Medulla oblongata (tissue), 1 donor: ENCODE measurements at regions not wholly inside any gene's neighbourhood (a gene's known extent, or its start where the extent isn't known, plus 50 kb on each side); places are given as distances from the start of the nearest gene placed in this dataset.
A peak's percentile ranks its signal among the peaks of the same experiment; 100 is the strongest.

Source experiments
- DNase-seq: peaks from one replicate; pipeline ENCODE4 v3.0.0-alpha.2; 2015; ENCODE audit errors: extremely low spot score

GRCh38 chr2:236717120-236717519 is 147.5 kb downstream of the ACKR3 start:
- DNase-seq = no peak

- DNase-seq = no peak
Observed at GRCh38 chr2:236717729-236718128, 148.1 kb downstream of the ACKR3 start.

GRCh38 chr2:236718207-236718992 is 148.8 kb downstream of the ACKR3 start:
- no peak for DNase-seq

GRCh38 chr2:236719192-236719635 is 149.6 kb downstream of the ACKR3 start:
- no peak for DNase-seq

- DNase-seq = no peak
Observed at GRCh38 chr2:236720974-236721540, 151.4 kb downstream of the ACKR3 start.

GRCh38 chr2:236724200-236724599 is 154.6 kb downstream of the ACKR3 start:
- DNase-seq = no peak

- no peak for DNase-seq
Observed at GRCh38 chr2:236726701-236727450, 157.3 kb downstream of the ACKR3 start.

GRCh38 chr2:236728916-236729670 is 159.5 kb downstream of the ACKR3 start:
- DNase-seq = no peak

- no peak for DNase-seq
Observed at GRCh38 chr2:236730393-236730792, 160.8 kb downstream of the ACKR3 start.

GRCh38 chr2:236731767-236732580 is 162.3 kb downstream of the ACKR3 start:
- DNase-seq = peak; percentile 64

- DNase-seq = no peak
Observed at GRCh38 chr2:236733156-236733555, 163.5 kb downstream of the ACKR3 start.

- no peak for DNase-seq
Observed at GRCh38 chr2:236735825-236736238, 166.2 kb downstream of the ACKR3 start.

GRCh38 chr2:236738030-236738429 is 168.4 kb downstream of the ACKR3 start:
- DNase-seq = no peak

- no peak for DNase-seq
Observed at GRCh38 chr2:236738896-236739295, 169.3 kb downstream of the ACKR3 start.

- no peak for DNase-seq
Observed at GRCh38 chr2:236739663-236740062, 170.0 kb downstream of the ACKR3 start.

GRCh38 chr2:236740506-236740905 is 170.9 kb downstream of the ACKR3 start:
- no peak for DNase-seq

- DNase-seq = no peak
Observed at GRCh38 chr2:236743039-236743920, 173.7 kb downstream of the ACKR3 start.

- DNase-seq = no peak
Observed at GRCh38 chr2:236743921-236744280, 174.3 kb downstream of the ACKR3 start.

GRCh38 chr2:236744281-236744705 is 174.7 kb downstream of the ACKR3 start:
- no peak for DNase-seq

GRCh38 chr2:236744716-236745115 is 175.1 kb downstream of the ACKR3 start:
- DNase-seq = no peak
